ENCODE measurements at regions not wholly inside any gene's neighbourhood (a gene's known extent, or its start where the extent isn't known, plus 50 kb on each side); places are given as distances from the start of the nearest gene placed in this dataset.

GRCh38 chr3:82977871-82978270 is 1216.4 kb upstream of the GBE1 start:
- TF ChIP-seq EP300 (IDR thresholded peaks at IDR 0.05; ENCODE audit: borderline replicate concordance) = no peak
- TF ChIP-seq REST (IDR thresholded peaks at IDR 0.05; ENCODE audit: low read depth) = no peak
- TF ChIP-seq CEBPB (IDR thresholded peaks at IDR 0.05) = no peak
- no peak for TF ChIP-seq USF1 (IDR thresholded peaks at IDR 0.05)
- no peak for TF ChIP-seq TEAD4 (IDR thresholded peaks at IDR 0.05)
- TF ChIP-seq TCF12 (IDR thresholded peaks at IDR 0.05; ENCODE audit: low read depth) = no peak
